GM12864 (cell line): ENCODE measurements at regions not wholly inside any gene's neighbourhood (a gene's known extent, or its start where the extent isn't known, plus 50 kb on each side); places are given as distances from the start of the nearest gene placed in this dataset.

Source experiments
- DNase-seq: peaks from one replicate; pipeline ENCODE4 v3.0.0-alpha.2; 2011; ENCODE audit warnings: low read depth
- H3K4me3 ChIP-seq: 2 replicates; pipeline ENCODE4 v1.5.1; 2011; ENCODE audit warnings: mild to moderate bottlenecking, low read depth, low read length, control low read depth
- TF ChIP-seq, protein P1 (sequence below): IDR thresholded peaks from 2 replicates; pipeline ENCODE4 v1.5.1; 2011; ENCODE audit warnings: low read depth, mild to moderate bottlenecking, moderate library complexity, low read length, control low read depth, inconsistent platforms; ENCODE audit errors: missing control alignments

DNA sequence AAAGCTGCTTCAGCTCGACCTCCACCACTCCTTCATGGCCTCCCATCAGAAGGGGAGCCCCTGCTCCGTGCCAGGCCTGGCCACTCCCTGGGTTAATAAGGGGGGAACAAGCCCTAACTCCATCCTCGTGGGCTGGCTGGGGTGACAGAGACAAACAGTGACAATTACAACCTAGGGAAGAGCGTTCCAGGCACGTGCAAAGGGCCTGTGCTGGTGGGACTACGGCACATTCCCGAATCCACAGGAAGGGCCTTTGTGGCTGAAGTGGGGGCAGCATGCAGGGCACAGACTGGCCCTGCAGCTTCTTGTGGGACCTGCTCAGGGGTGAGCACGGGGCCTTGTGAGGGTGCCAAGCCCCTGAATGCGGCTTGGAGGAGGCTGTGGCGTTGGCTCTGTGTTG is 157.4 kb downstream of the C9orf50 start:
- no peak overlapping the region for H3K4me3 ChIP-seq
- no peak for DNase-seq
- TF ChIP-seq, protein P1, sequence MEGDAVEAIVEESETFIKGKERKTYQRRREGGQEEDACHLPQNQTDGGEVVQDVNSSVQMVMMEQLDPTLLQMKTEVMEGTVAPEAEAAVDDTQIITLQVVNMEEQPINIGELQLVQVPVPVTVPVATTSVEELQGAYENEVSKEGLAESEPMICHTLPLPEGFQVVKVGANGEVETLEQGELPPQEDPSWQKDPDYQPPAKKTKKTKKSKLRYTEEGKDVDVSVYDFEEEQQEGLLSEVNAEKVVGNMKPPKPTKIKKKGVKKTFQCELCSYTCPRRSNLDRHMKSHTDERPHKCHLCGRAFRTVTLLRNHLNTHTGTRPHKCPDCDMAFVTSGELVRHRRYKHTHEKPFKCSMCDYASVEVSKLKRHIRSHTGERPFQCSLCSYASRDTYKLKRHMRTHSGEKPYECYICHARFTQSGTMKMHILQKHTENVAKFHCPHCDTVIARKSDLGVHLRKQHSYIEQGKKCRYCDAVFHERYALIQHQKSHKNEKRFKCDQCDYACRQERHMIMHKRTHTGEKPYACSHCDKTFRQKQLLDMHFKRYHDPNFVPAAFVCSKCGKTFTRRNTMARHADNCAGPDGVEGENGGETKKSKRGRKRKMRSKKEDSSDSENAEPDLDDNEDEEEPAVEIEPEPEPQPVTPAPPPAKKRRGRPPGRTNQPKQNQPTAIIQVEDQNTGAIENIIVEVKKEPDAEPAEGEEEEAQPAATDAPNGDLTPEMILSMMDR: no peak

DNA sequence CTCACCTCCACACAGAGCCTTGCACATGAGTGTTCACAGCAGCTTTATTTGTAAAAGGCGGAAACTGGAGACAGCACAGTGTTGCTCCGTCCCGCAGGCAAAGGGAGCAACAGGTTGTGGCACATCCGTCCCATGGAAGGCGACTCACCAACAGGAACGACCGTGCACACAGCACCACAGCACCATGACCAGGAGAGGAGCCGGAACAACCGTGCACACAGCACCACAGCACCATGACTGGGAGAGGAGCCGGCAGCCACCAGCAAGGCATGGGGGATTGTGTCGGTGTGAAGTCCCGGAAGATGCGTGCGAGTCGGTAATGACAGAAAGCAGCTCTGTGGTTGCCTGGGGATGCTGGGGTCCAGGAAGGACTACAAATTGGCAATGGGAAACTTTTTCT is 158.5 kb downstream of the C9orf50 start:
- DNase-seq: no peak
- no peak overlapping the region for H3K4me3 ChIP-seq
- TF ChIP-seq, protein P1: no peak

DNA sequence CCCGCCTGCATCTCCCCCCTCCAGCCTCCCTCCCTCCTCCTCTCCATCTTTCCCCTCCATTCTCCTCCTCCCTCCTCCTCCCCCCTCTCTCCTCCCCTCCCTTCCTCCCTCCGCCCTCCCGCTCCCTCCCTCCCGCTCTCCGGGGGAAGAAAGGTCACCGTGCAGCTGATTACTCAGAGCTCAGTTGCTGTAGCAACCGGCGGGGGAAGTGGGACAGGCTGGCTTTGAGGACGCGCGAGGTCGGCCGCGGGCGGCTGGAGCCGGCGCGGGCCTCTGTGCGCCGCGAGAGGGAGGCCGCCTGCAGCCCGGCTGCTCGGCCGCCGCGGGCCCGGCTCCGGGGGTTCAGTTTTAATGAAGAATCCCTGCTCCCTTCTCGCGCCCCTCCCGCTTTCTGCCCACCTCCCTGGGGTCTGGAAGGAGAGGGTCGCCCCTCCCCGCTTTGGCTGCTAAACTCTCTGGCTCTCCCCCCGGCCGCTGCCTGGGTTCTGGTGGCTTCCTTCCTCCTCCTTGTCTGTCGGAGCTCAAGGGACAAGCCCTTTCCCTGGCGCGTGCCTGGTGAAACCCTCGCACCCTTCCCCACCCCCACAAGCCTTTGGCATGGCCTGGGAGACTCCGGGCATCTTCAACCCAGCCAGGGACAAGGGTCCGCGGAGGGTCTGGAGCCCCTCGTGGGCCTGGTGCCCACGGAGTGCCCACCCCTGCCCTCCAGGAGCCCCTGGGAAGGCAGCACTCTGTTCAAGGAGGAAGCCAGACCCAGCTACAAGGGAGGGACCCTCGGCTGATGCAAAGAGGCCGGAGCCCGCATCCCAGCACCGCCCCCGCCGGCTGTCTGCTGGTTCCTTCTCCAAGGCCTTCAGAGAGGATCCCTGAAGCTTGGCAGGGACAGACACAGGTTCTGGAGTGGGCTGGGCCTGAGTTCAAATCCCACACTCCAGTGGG is 160.3 kb downstream of the C9orf50 start:
- DNase-seq: peak; percentile 29
- TF ChIP-seq, protein P1: no peak
- peak overlapping the region; percentile 10 for H3K4me3 ChIP-seq

DNA sequence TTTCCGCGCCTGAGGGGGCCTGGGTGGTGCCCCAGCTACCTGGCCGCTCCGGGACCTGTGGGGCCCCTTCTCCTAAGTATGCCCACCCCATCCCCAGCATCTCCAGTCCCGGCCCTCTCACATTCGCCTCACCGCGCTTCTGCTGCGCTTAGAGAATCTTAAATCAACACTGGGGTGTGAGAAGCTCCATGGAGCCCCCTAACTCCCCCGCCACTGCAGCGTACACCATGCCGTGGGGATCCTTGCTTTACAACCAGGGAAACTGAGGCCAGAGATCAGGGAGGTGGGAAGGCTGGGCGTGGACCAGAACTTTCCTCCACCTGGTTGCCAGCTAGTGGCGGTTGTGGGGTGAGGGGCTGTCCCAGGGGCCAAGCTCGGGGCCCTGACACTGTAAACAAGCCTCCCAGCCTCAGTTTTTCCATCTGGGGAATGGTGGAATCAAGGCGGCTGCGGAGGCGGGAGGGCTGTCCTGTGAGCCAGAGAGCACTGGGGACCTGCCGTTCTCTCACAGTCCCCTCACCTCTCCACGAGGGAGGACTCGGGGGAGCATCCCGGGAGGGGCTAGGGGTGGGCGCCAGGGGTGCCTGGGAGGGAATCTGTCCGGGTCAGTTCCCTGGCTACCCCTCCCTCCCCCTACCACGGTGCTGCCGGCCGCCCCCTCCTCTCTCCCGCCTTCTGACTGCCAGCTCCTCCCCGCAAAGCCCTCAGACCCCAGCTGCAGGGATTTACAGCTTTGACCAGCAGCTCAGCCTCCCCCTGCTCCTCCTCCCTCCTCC is 161.2 kb downstream of the C9orf50 start:
- TF ChIP-seq, protein P1: no peak
- H3K4me3 ChIP-seq: no peak overlapping the region
- no peak for DNase-seq

DNA sequence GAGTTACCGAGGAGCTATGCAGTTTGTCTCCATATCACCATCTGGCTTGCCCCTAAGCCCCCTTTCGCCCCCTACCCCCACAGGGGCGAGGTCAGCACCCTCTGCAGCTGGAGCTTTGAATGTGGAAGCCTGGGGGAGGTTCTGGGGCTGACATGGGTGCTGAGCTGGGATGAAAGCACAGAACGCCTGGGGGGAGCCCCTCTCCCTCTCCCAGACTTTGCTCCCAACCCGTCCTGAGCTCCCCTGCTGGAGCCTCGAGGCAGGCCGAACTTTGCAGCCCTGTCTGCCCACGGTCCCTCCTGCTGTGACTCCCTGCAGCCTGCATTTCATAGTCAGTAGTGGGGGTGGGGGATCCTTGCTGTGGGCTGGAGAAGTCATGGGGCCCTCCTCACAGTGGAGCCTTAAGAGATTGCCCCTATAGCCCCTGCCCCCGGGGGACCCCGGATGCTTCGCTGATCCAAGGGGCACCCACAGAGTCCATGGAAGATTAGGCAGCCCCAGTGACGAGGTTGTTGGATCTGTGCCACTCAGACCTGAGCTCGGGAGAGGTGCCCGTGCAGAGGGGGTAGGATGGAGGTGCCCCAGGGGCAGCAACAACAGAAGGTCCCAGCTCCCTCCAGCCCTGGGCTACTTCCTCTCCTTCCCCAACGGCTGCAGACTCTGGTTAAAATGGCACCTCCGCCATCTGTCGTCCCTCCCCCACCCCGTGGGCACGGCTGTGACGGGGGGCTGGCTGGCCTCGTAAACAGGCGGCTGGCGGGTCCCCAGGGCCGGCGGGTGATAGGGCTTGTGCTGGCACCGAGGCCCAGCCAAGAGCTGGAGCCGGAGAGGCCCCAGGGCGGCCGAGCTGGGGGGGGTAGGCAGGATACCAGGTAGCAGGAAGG is 162.0 kb downstream of the C9orf50 start:
- TF ChIP-seq, protein P1: no peak
- no peak overlapping the region for H3K4me3 ChIP-seq
- DNase-seq: no peak

DNA sequence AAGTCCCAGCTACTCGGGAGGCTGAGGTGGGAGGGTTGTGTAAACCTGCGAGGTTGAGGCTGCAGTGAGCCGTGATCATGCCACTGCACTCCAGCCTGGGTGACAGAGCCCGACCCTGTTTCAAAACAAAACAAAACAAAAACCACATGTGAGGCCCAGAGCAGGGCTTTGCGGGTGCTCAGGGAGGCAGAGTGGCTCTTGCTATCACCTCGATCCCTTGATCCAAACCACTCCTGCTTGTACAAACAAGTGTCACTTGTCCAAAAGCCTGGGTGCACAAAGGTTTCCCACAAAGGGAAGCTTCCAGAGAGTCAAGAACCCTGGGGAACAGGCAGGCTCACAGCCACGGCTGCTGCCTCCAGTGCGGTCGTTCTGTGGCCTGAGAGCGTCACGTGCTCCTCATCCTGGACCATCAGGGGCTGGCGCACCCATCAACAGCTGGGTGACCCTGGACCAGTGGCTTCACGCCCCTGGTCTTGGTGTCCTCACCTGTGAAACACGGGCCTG is 162.7 kb downstream of the C9orf50 start:
- no peak for DNase-seq
- TF ChIP-seq, protein P1: no peak
- H3K4me3 ChIP-seq: no peak overlapping the region
